ENCODE measurements at regions not wholly inside any gene's neighbourhood (a gene's known extent, or its start where the extent isn't known, plus 50 kb on each side); places are given as distances from the start of the nearest gene placed in this dataset.

GRCh38 chr17:14760719-14761411 lies 460.0 kb downstream of the HS3ST3B1 start:
- no TSS peak for BruUV-seq (replicated peaks)
- POLR2A ChIA-PET = interaction anchor here (0.6 kb wide), 1 partner anchor 468 kb away, joined by 3 read pairs; no protein-coding TSS in a partner anchor
- peak in 1 of 2 experiments; percentile 3 for DNase-seq

GRCh38 chr17:14760212-14760611 lies 459.3 kb downstream of the HS3ST3B1 start:
- H3K4me3 ChIP-seq (ENCODE audit: low read depth, low read length) = no peak overlapping the region
- BruUV-seq (replicated peaks) = no TSS peak
- intact Hi-C loops (cut with micrococcal nuclease; ENCODE audit: unreplicated experiment) = no loop called here
- no peak for DNase-seq
- H3K36me3 ChIP-seq (ENCODE audit: control insufficient read depth, insufficient read depth, low read length) = no peaks in the 10 kb centered on the region
- Mint-ChIP-seq H3K36me3 (ENCODE audit: insufficient read depth, unreplicated experiment) (no peaks in the 10 kb centered on the region), H3K4me3 (ENCODE audit: unreplicated experiment) (no peak overlapping the region), H3K9me3 (ENCODE audit: unreplicated experiment) (no peaks in the 10 kb centered on the region), H3K27me3 (ENCODE audit: insufficient read depth, unreplicated experiment) (no peaks in the 10 kb centered on the region), H3K4me1 (ENCODE audit: low read depth, unreplicated experiment) (no peaks in the 10 kb centered on the region), H3K27ac (ENCODE audit: unreplicated experiment) (no peak overlapping the region)
- CTCF ChIA-PET = no interaction called here
- no peaks in the 10 kb centered on the region for H3K9me3 ChIP-seq
- H3K27me3 ChIP-seq (replicated peaks; ENCODE audit: control insufficient read depth, insufficient read depth, low read length) = no peaks in the 10 kb centered on the region
- TF ChIP-seq CTCF (IDR thresholded peaks at IDR 0.05; ENCODE audit: insufficient read depth in 1 of 2, low read depth in 1 of 2, low read length in 1 of 2, severe bottlenecking in 1 of 2, unreplicated experiment in 1 of 2) = no peak
- H3K4me1 ChIP-seq = no peaks in the 10 kb centered on the region
- POLR2A ChIA-PET = no interaction called here

More at GRCh38 chr17:14760719-14761411, 460.0 kb downstream of the HS3ST3B1 start:
- H3K9me3 ChIP-seq = no peaks in the 10 kb centered on the region
- Mint-ChIP-seq H3K4me1 (ENCODE audit: low read depth, unreplicated experiment) (no peaks in the 10 kb centered on the region), H3K36me3 (ENCODE audit: insufficient read depth, unreplicated experiment) (no peaks in the 10 kb centered on the region), H3K4me3 (ENCODE audit: unreplicated experiment) (no peak overlapping the region), H3K27me3 (ENCODE audit: insufficient read depth, unreplicated experiment) (no peaks in the 10 kb centered on the region), H3K9me3 (ENCODE audit: unreplicated experiment) (no peaks in the 10 kb centered on the region), H3K27ac (ENCODE audit: unreplicated experiment) (no peak overlapping the region)
- no peaks in the 10 kb centered on the region for H3K36me3 ChIP-seq (ENCODE audit: control insufficient read depth, insufficient read depth, low read length)
- TF ChIP-seq CTCF (IDR thresholded peaks at IDR 0.05; ENCODE audit: insufficient read depth in 1 of 2, low read depth in 1 of 2, low read length in 1 of 2, severe bottlenecking in 1 of 2, unreplicated experiment in 1 of 2) = no peak
- intact Hi-C loops (cut with micrococcal nuclease; ENCODE audit: unreplicated experiment) = no loop called here
- no peak overlapping the region for H3K4me3 ChIP-seq (ENCODE audit: low read depth, low read length)
- no peaks in the 10 kb centered on the region for H3K27me3 ChIP-seq (replicated peaks; ENCODE audit: control insufficient read depth, insufficient read depth, low read length)
- CTCF ChIA-PET = no interaction called here
- H3K4me1 ChIP-seq = no peaks in the 10 kb centered on the region

GRCh38 chr17:14759325-14759724 lies 458.4 kb downstream of the HS3ST3B1 start:
- CTCF ChIA-PET = no interaction called here
- H3K27ac Mint-ChIP-seq (ENCODE audit: unreplicated experiment) = no peak overlapping the region
- H3K4me1 ChIP-seq = no peaks in the 10 kb centered on the region
- H3K4me1 Mint-ChIP-seq (ENCODE audit: low read depth, unreplicated experiment) = no peaks in the 10 kb centered on the region
- no peak for DNase-seq
- no peaks in the 10 kb centered on the region for H3K36me3 ChIP-seq (ENCODE audit: control insufficient read depth, insufficient read depth, low read length)
- H3K4me3 ChIP-seq (ENCODE audit: low read depth, low read length) = no peak overlapping the region
- POLR2A ChIA-PET = no interaction called here
- TF ChIP-seq CTCF (IDR thresholded peaks at IDR 0.05; ENCODE audit: insufficient read depth in 1 of 2, low read depth in 1 of 2, low read length in 1 of 2, severe bottlenecking in 1 of 2, unreplicated experiment in 1 of 2) = no peak
- no peaks in the 10 kb centered on the region for H3K9me3 ChIP-seq
- intact Hi-C loops (cut with micrococcal nuclease; ENCODE audit: unreplicated experiment) = no loop called here
- H3K4me3 Mint-ChIP-seq (ENCODE audit: unreplicated experiment) = no peak overlapping the region
- H3K27me3 ChIP-seq (replicated peaks; ENCODE audit: control insufficient read depth, insufficient read depth, low read length) = no peaks in the 10 kb centered on the region
- no peaks in the 10 kb centered on the region for H3K36me3 Mint-ChIP-seq (ENCODE audit: insufficient read depth, unreplicated experiment)
- H3K27me3 Mint-ChIP-seq (ENCODE audit: insufficient read depth, unreplicated experiment) = no peaks in the 10 kb centered on the region
- no peaks in the 10 kb centered on the region for H3K9me3 Mint-ChIP-seq (ENCODE audit: unreplicated experiment)
- BruUV-seq (replicated peaks) = no TSS peak

Data from Caco-2 (cell line).